Mesenchymal stem cell (in vitro differentiated cells and primary cell): ENCODE measurements at regions not wholly inside any gene's neighbourhood (a gene's known extent, or its start where the extent isn't known, plus 50 kb on each side); places are given as distances from the start of the nearest gene placed in this dataset.

Experiments
- DNase-seq: peaks from one replicate; pipeline ENCODE4 v3.0.0-alpha.2; 2013
- H2AFZ ChIP-seq: one replicate; pipeline ENCODE4 v1.6.1; 2013; ENCODE audit warnings: low read depth, mild to moderate bottlenecking, control low read depth, inconsistent platforms, low read length, moderate library complexity
- H2AK5ac ChIP-seq: 2 replicates; pipeline ENCODE4 v1.6.1; 2013; ENCODE audit warnings: low read length, moderate library complexity, mild to moderate bottlenecking, inconsistent platforms; ENCODE audit not compliant: severe bottlenecking
- H2BK120ac ChIP-seq: one replicate; pipeline ENCODE4 v1.6.1; 2013; ENCODE audit warnings: low read depth, mild to moderate bottlenecking, inconsistent platforms, low read length, moderate library complexity
- H2BK12ac ChIP-seq, 2 experiments: one replicate each; pipeline ENCODE4 v1.6.1; 2013; ENCODE audit warnings: inconsistent platforms in 2 of 2, low read length in 2 of 2, mild to moderate bottlenecking in 2 of 2, moderate library complexity in 2 of 2, control low read depth in 1 of 2
- H2BK15ac ChIP-seq: one replicate; pipeline ENCODE4 v1.6.1; 2013; ENCODE audit warnings: mild to moderate bottlenecking, low read depth, inconsistent platforms; ENCODE audit not compliant: poor library complexity, severe bottlenecking
- H2BK5ac ChIP-seq: 2 replicates; pipeline ENCODE4 v1.6.1; 2013; ENCODE audit warnings: low read depth, mild to moderate bottlenecking, low read length, control low read depth, inconsistent platforms; ENCODE audit not compliant: poor library complexity, severe bottlenecking
- H3K14ac ChIP-seq, 2 experiments: one replicate each; pipeline ENCODE4 v1.6.1; 2013; ENCODE audit warnings: inconsistent platforms in 2 of 2, low read length in 2 of 2, control low read depth in 1 of 2, mild to moderate bottlenecking in 1 of 2, moderate library complexity in 1 of 2
- H3K18ac ChIP-seq, 2 experiments: one replicate each; pipeline ENCODE4 v1.6.1; 2013; ENCODE audit warnings: inconsistent platforms in 2 of 2, low read length in 2 of 2, control low read depth in 1 of 2, low read depth in 1 of 2, mild to moderate bottlenecking in 1 of 2
- H3K23ac ChIP-seq, 2 experiments: one replicate each; pipeline ENCODE4 v1.6.1; 2013; ENCODE audit warnings: inconsistent platforms in 2 of 2, low read length in 2 of 2, mild to moderate bottlenecking in 2 of 2, moderate library complexity in 2 of 2, control low read depth in 1 of 2
- H3K27ac ChIP-seq: 2 replicates; pipeline ENCODE4 v1.5.1; 2013; ENCODE audit warnings: mild to moderate bottlenecking, moderate library complexity, low read length, control low read depth, inconsistent platforms; ENCODE audit not compliant: poor library complexity, severe bottlenecking
- H3K27me3 ChIP-seq, 2 experiments: 2 replicates each; pipeline versions ENCODE4 v1.6.1 to v1.7.0; 2013; ENCODE audit warnings: low read length in 2 of 2, mild to moderate bottlenecking in 2 of 2, moderate library complexity in 2 of 2, control low read depth in 1 of 2, inconsistent platforms in 1 of 2; ENCODE audit not compliant: control insufficient read depth in 1 of 2, insufficient read depth in 1 of 2
- H3K36me3 ChIP-seq, 2 experiments: 2 replicates each; pipeline versions ENCODE4 v1.6.1 to v1.7.0; 2013; ENCODE audit warnings: low read length in 2 of 2, control low read depth in 1 of 2, inconsistent platforms in 1 of 2, low read depth in 1 of 2, mild to moderate bottlenecking in 1 of 2; ENCODE audit not compliant: insufficient read depth in 2 of 2, control insufficient read depth in 1 of 2
- H3K4ac ChIP-seq, 2 experiments: one replicate each; pipeline ENCODE4 v1.6.1; 2013; ENCODE audit warnings: inconsistent platforms in 2 of 2, low read length in 2 of 2, mild to moderate bottlenecking in 2 of 2, moderate library complexity in 2 of 2, control low read depth in 1 of 2, low read depth in 1 of 2
- H3K4me1 ChIP-seq: 2 replicates; pipeline ENCODE4 v1.6.1; 2013; ENCODE audit warnings: low read depth, low read length, control low read depth; ENCODE audit not compliant: control insufficient read depth, insufficient read depth
- H3K4me2 ChIP-seq: 2 replicates; pipeline ENCODE4 v1.6.1; 2013; ENCODE audit warnings: low read length, mild to moderate bottlenecking, inconsistent platforms; ENCODE audit not compliant: poor library complexity, severe bottlenecking
- H3K4me3 ChIP-seq, 2 experiments: 2 replicates each; pipeline versions ENCODE4 v1.5.1 to v1.7.0; 2013; ENCODE audit warnings: low read length in 2 of 2, mild to moderate bottlenecking in 2 of 2, control low read depth in 1 of 2, low read depth in 1 of 2; ENCODE audit not compliant: insufficient read depth in 1 of 2
- H3K79me1 ChIP-seq: replicated peaks from 2 replicates; pipeline ENCODE4 v1.6.1; 2013; ENCODE audit warnings: mild to moderate bottlenecking, control low read depth, low read length, inconsistent platforms; ENCODE audit not compliant: poor library complexity, severe bottlenecking
- H3K9ac ChIP-seq: 2 replicates; pipeline ENCODE4 v1.7.0; 2013; ENCODE audit warnings: mild to moderate bottlenecking, low read length, moderate library complexity
- H3K9me3 ChIP-seq: 2 replicates; pipeline ENCODE4 v1.7.0; 2013; ENCODE audit warnings: mild to moderate bottlenecking, low read length; ENCODE audit not compliant: control insufficient read depth
- H4K8ac ChIP-seq: one replicate; pipeline ENCODE4 v1.6.1; 2013; ENCODE audit warnings: inconsistent platforms, mild to moderate bottlenecking, low read length, moderate library complexity
- H4K91ac ChIP-seq: one replicate; pipeline ENCODE4 v1.6.1; 2013; ENCODE audit warnings: mild to moderate bottlenecking, low read length, inconsistent platforms
- WGBS: methylation state at CpG from one replicate; pipeline ENCODE4 v1.1.7; 2013; ENCODE audit warnings: mixed read lengths; 5-methylcytosine and 5-hydroxymethylcytosine counted together

- Histone ChIP-seq H4K91ac (no peak overlapping the region), H3K27ac (no peak overlapping the region), H2AFZ (no peak overlapping the region), H3K4me2 (no peak overlapping the region), H3K4ac (no peak overlapping the region), H3K36me3 (no peaks in the 10 kb centered on the region), H3K9ac (no peak overlapping the region), H3K23ac (no peak overlapping the region), H2AK5ac (no peak overlapping the region), H2BK120ac (no peak overlapping the region), H3K4me1 (no peaks in the 10 kb centered on the region), H2BK5ac (no peak overlapping the region), H3K9me3 (no peaks in the 10 kb centered on the region), H3K79me1 (no peaks in the 10 kb centered on the region), H3K18ac (no peak overlapping the region), H3K14ac (no peak overlapping the region), H2BK12ac (no peak overlapping the region), H4K8ac (no peak overlapping the region), H3K27me3 (no peaks in the 10 kb centered on the region), H2BK15ac (no peak overlapping the region), H3K4me3 (no peak overlapping the region)
- peak; percentile 17 for DNase-seq
Observed at GRCh38 chr13:76600081-76600480, 286.1 kb downstream of the KCTD12 start.

GRCh38 chr13:76597868-76598267 is 288.3 kb downstream of the KCTD12 start:
- 83% methylated on average over 1 of the region's 1 CpG for WGBS

GRCh38 chr13:76596216-76596615 is 290.0 kb downstream of the KCTD12 start:
- H3K4me2 ChIP-seq, result no peak overlapping the region
- H3K27ac ChIP-seq, result no peak overlapping the region
- 73% methylated on average over 1 of the region's 1 CpG for WGBS

More at GRCh38 chr13:76597868-76598267, 288.3 kb downstream of the KCTD12 start:
- no peaks in the 10 kb centered on the region for H3K4me1 ChIP-seq
- no peak overlapping the region for H2BK15ac ChIP-seq
- no peak overlapping the region for H4K91ac ChIP-seq
- no peak overlapping the region for H2AK5ac ChIP-seq
- no peak overlapping the region for H3K4ac ChIP-seq
- H3K14ac ChIP-seq, result no peak overlapping the region
- H3K4me2 ChIP-seq, result no peak overlapping the region
- no peak overlapping the region for H2BK12ac ChIP-seq
- H3K9me3 ChIP-seq, result no peaks in the 10 kb centered on the region
- no peak overlapping the region for H2AFZ ChIP-seq
- no peaks in the 10 kb centered on the region for H3K79me1 ChIP-seq
- no peak overlapping the region for H3K9ac ChIP-seq
- no peak overlapping the region for H4K8ac ChIP-seq
- H3K36me3 ChIP-seq, result no peaks in the 10 kb centered on the region
- no peak overlapping the region for H3K23ac ChIP-seq
- no peak for DNase-seq
- no peak overlapping the region for H2BK120ac ChIP-seq
- no peaks in the 10 kb centered on the region for H3K27me3 ChIP-seq
- H3K27ac ChIP-seq, result no peak overlapping the region
- H3K18ac ChIP-seq, result no peak overlapping the region
- no peak overlapping the region for H2BK5ac ChIP-seq
- H3K4me3 ChIP-seq, result no peak overlapping the region

GRCh38 chr13:76594435-76594834 is 291.8 kb downstream of the KCTD12 start:
- Histone ChIP-seq H2AFZ (no peak overlapping the region), H2BK120ac (no peak overlapping the region), H3K36me3 (no peaks in the 10 kb centered on the region), H2BK12ac (no peak overlapping the region), H3K14ac (no peak overlapping the region), H4K8ac (no peak overlapping the region), H4K91ac (no peak overlapping the region), H3K27me3 (no peaks in the 10 kb centered on the region), H3K4me3 (no peak overlapping the region), H3K9ac (no peak overlapping the region), H3K18ac (no peak overlapping the region), H2BK15ac (no peak overlapping the region), H3K79me1 (no peaks in the 10 kb centered on the region), H3K4ac (no peak overlapping the region), H3K23ac (no peak overlapping the region), H3K4me2 (no peak overlapping the region), H2AK5ac (no peak overlapping the region), H3K4me1 (no peaks in the 10 kb centered on the region), H2BK5ac (no peak overlapping the region), H3K9me3 (no peaks in the 10 kb centered on the region), H3K27ac (no peak overlapping the region)
- DNase-seq, result no peak
- WGBS, result 100% methylated on average over 1 of the region's 1 CpG

More at GRCh38 chr13:76596216-76596615, 290.0 kb downstream of the KCTD12 start:
- no peak overlapping the region for H3K14ac ChIP-seq
- no peak overlapping the region for H3K23ac ChIP-seq
- no peaks in the 10 kb centered on the region for H3K79me1 ChIP-seq
- H2BK5ac ChIP-seq, result no peak overlapping the region
- H3K4me1 ChIP-seq, result no peaks in the 10 kb centered on the region
- no peak overlapping the region for H3K9ac ChIP-seq
- no peak for DNase-seq
- no peak overlapping the region for H3K4ac ChIP-seq
- H2BK15ac ChIP-seq, result no peak overlapping the region
- no peak overlapping the region for H2BK120ac ChIP-seq
- no peaks in the 10 kb centered on the region for H3K27me3 ChIP-seq
- H4K8ac ChIP-seq, result no peak overlapping the region
- no peak overlapping the region for H4K91ac ChIP-seq
- no peak overlapping the region for H2BK12ac ChIP-seq
- H2AFZ ChIP-seq, result no peak overlapping the region
- H2AK5ac ChIP-seq, result no peak overlapping the region
- H3K4me3 ChIP-seq, result no peak overlapping the region
- no peaks in the 10 kb centered on the region for H3K9me3 ChIP-seq
- H3K18ac ChIP-seq, result no peak overlapping the region
- no peaks in the 10 kb centered on the region for H3K36me3 ChIP-seq
